ENCODE measurements at regions not wholly inside any gene's neighbourhood (a gene's known extent, or its start where the extent isn't known, plus 50 kb on each side); places are given as distances from the start of the nearest gene placed in this dataset.

GRCh38 chr5:171634511-171634910, 151.1 kb upstream of the SMIM23 start:
- Histone ChIP-seq H3K9me3 (ENCODE audit: control insufficient read depth in 2 of 2, insufficient read depth in 1 of 2, low read depth in 1 of 2, low read length in 1 of 2) (no peaks in the 10 kb centered on the region), H3K27me3 (ENCODE audit: control insufficient read depth in 3 of 3, insufficient read depth in 3 of 3, low read length in 3 of 3) (peaks cover 0 to 1% (median 0%) of the 10 kb centered on the region in 3 donors), H3K27ac (ENCODE audit: low read depth in 1 of 3, low read length in 2 of 3) (no peak overlapping the region), H3K4me1 (ENCODE audit: control insufficient read depth in 3 of 3, insufficient read depth in 2 of 3, low read depth in 1 of 3, low read length in 2 of 3) (peaks cover 0 to 3% (median 0%) of the 10 kb centered on the region in 3 donors), H3K4me3 (ENCODE audit: low read depth in 1 of 3, low read length in 3 of 3) (no peak overlapping the region), H3K36me3 (ENCODE audit: control insufficient read depth in 3 of 3, insufficient read depth in 2 of 3, low read depth in 1 of 3, low read length in 3 of 3) (no peaks in the 10 kb centered on the region)
- no peak for DNase-seq
- FAIRE-seq = no peak

- peaks cover 0 to 3% (median 0%) of the 10 kb centered on the region in 3 donors for H3K4me1 ChIP-seq (ENCODE audit: control insufficient read depth in 3 of 3, insufficient read depth in 2 of 3, low read depth in 1 of 3, low read length in 2 of 3)
- H3K4me3 ChIP-seq (ENCODE audit: low read depth in 1 of 3, low read length in 3 of 3) = no peak overlapping the region
- H3K36me3 ChIP-seq (ENCODE audit: control insufficient read depth in 3 of 3, insufficient read depth in 2 of 3, low read depth in 1 of 3, low read length in 3 of 3) = no peaks in the 10 kb centered on the region
- FAIRE-seq = no peak
- H3K27me3 ChIP-seq (ENCODE audit: control insufficient read depth in 3 of 3, insufficient read depth in 3 of 3, low read length in 3 of 3) = peaks cover 0 to 1% (median 0%) of the 10 kb centered on the region in 3 donors
- H3K27ac ChIP-seq (ENCODE audit: low read depth in 1 of 3, low read length in 2 of 3) = no peak overlapping the region
- no peak for DNase-seq
- 87 to 92% (median 89%) methylated on average over 2 of the region's 2 CpGs for WGBS, 3 donors
- H3K9me3 ChIP-seq (ENCODE audit: control insufficient read depth in 2 of 2, insufficient read depth in 1 of 2, low read depth in 1 of 2, low read length in 1 of 2) = no peaks in the 10 kb centered on the region
Observed at GRCh38 chr5:171635028-171635427, 150.6 kb upstream of the SMIM23 start.

- WGBS, 3 donors = 48 to 67% (median 58%) methylated on average over 8 of the region's 8 CpGs
- H3K27me3 ChIP-seq (ENCODE audit: control insufficient read depth in 3 of 3, insufficient read depth in 3 of 3, low read length in 3 of 3) = peaks cover 0 to 1% (median 0%) of the 10 kb centered on the region in 3 donors
- H3K27ac ChIP-seq (ENCODE audit: low read depth in 1 of 3, low read length in 2 of 3) = no peak overlapping the region
- H3K9me3 ChIP-seq (ENCODE audit: control insufficient read depth in 2 of 2, insufficient read depth in 1 of 2, low read depth in 1 of 2, low read length in 1 of 2) = no peaks in the 10 kb centered on the region
- DNase-seq = no peak
- no peaks in the 10 kb centered on the region for H3K4me1 ChIP-seq (ENCODE audit: control insufficient read depth in 3 of 3, insufficient read depth in 2 of 3, low read depth in 1 of 3, low read length in 2 of 3)
- no peak overlapping the region for H3K4me3 ChIP-seq (ENCODE audit: low read depth in 1 of 3, low read length in 3 of 3)
- FAIRE-seq = no peak
- no peaks in the 10 kb centered on the region for H3K36me3 ChIP-seq (ENCODE audit: control insufficient read depth in 3 of 3, insufficient read depth in 2 of 3, low read depth in 1 of 3, low read length in 3 of 3)
Observed at GRCh38 chr5:171635561-171636245, 149.9 kb upstream of the SMIM23 start.

GRCh38 chr5:171637811-171638210, 147.8 kb upstream of the SMIM23 start:
- Histone ChIP-seq H3K4me1 (ENCODE audit: control insufficient read depth in 3 of 3, insufficient read depth in 2 of 3, low read depth in 1 of 3, low read length in 2 of 3) (no peaks in the 10 kb centered on the region), H3K27me3 (ENCODE audit: control insufficient read depth in 3 of 3, insufficient read depth in 3 of 3, low read length in 3 of 3) (peaks cover 0 to 1% (median 0%) of the 10 kb centered on the region in 3 donors), H3K9me3 (ENCODE audit: control insufficient read depth in 2 of 2, insufficient read depth in 1 of 2, low read depth in 1 of 2, low read length in 1 of 2) (no peaks in the 10 kb centered on the region), H3K4me3 (ENCODE audit: low read depth in 1 of 3, low read length in 3 of 3) (no peak overlapping the region), H3K36me3 (ENCODE audit: control insufficient read depth in 3 of 3, insufficient read depth in 2 of 3, low read depth in 1 of 3, low read length in 3 of 3) (no peaks in the 10 kb centered on the region), H3K27ac (ENCODE audit: low read depth in 1 of 3, low read length in 2 of 3) (no peak overlapping the region)
- DNase-seq (no peak), FAIRE-seq (no peak)
- WGBS, 3 donors = 80 to 91% (median 81%) methylated on average over 1 of the region's 1 CpG

GRCh38 chr5:171639205-171639621, 146.4 kb upstream of the SMIM23 start:
- 73 to 78% (median 77%) methylated on average over 4 of the region's 4 CpGs for WGBS, 3 donors
- Histone ChIP-seq H3K27ac (ENCODE audit: low read depth in 1 of 3, low read length in 2 of 3) (no peak overlapping the region), H3K36me3 (ENCODE audit: control insufficient read depth in 3 of 3, insufficient read depth in 2 of 3, low read depth in 1 of 3, low read length in 3 of 3) (no peaks in the 10 kb centered on the region), H3K27me3 (ENCODE audit: control insufficient read depth in 3 of 3, insufficient read depth in 3 of 3, low read length in 3 of 3) (peaks cover 0 to 1% (median 0%) of the 10 kb centered on the region in 3 donors), H3K9me3 (ENCODE audit: control insufficient read depth in 2 of 2, insufficient read depth in 1 of 2, low read depth in 1 of 2, low read length in 1 of 2) (no peaks in the 10 kb centered on the region), H3K4me3 (ENCODE audit: low read depth in 1 of 3, low read length in 3 of 3) (no peak overlapping the region), H3K4me1 (ENCODE audit: control insufficient read depth in 3 of 3, insufficient read depth in 2 of 3, low read depth in 1 of 3, low read length in 2 of 3) (no peaks in the 10 kb centered on the region)
- FAIRE-seq (no peak), DNase-seq (no peak)

GRCh38 chr5:171639966-171640365, 145.7 kb upstream of the SMIM23 start:
- 72 to 86% (median 85%) methylated on average over 4 of the region's 4 CpGs for WGBS, 3 donors
- H3K36me3 ChIP-seq (ENCODE audit: control insufficient read depth in 3 of 3, insufficient read depth in 2 of 3, low read depth in 1 of 3, low read length in 3 of 3) = no peaks in the 10 kb centered on the region
- no peaks in the 10 kb centered on the region for H3K9me3 ChIP-seq (ENCODE audit: control insufficient read depth in 2 of 2, insufficient read depth in 1 of 2, low read depth in 1 of 2, low read length in 1 of 2)
- H3K4me3 ChIP-seq (ENCODE audit: low read depth in 1 of 3, low read length in 3 of 3) = no peak overlapping the region
- H3K27me3 ChIP-seq (ENCODE audit: control insufficient read depth in 3 of 3, insufficient read depth in 3 of 3, low read length in 3 of 3) = peaks cover 0 to 1% (median 0%) of the 10 kb centered on the region in 3 donors
- FAIRE-seq (no peak), DNase-seq (no peak)
- H3K27ac ChIP-seq (ENCODE audit: low read depth in 1 of 3, low read length in 2 of 3) = no peak overlapping the region
- no peaks in the 10 kb centered on the region for H3K4me1 ChIP-seq (ENCODE audit: control insufficient read depth in 3 of 3, insufficient read depth in 2 of 3, low read depth in 1 of 3, low read length in 2 of 3)

- H3K27ac ChIP-seq (ENCODE audit: low read depth in 1 of 3, low read length in 2 of 3) = no peak overlapping the region
- peaks cover 0 to 1% (median 0%) of the 10 kb centered on the region in 3 donors for H3K27me3 ChIP-seq (ENCODE audit: control insufficient read depth in 3 of 3, insufficient read depth in 3 of 3, low read length in 3 of 3)
- FAIRE-seq (no peak), DNase-seq (no peak)
- no peaks in the 10 kb centered on the region for H3K36me3 ChIP-seq (ENCODE audit: control insufficient read depth in 3 of 3, insufficient read depth in 2 of 3, low read depth in 1 of 3, low read length in 3 of 3)
- no peaks in the 10 kb centered on the region for H3K4me1 ChIP-seq (ENCODE audit: control insufficient read depth in 3 of 3, insufficient read depth in 2 of 3, low read depth in 1 of 3, low read length in 2 of 3)
- H3K9me3 ChIP-seq (ENCODE audit: control insufficient read depth in 2 of 2, insufficient read depth in 1 of 2, low read depth in 1 of 2, low read length in 1 of 2) = no peaks in the 10 kb centered on the region
- 43 to 54% (median 45%) methylated on average over 3 of the region's 3 CpGs for WGBS, 3 donors
- H3K4me3 ChIP-seq (ENCODE audit: low read depth in 1 of 3, low read length in 3 of 3) = no peak overlapping the region
Observed at GRCh38 chr5:171640480-171640879, 145.1 kb upstream of the SMIM23 start.

- no peaks in the 10 kb centered on the region for H3K4me1 ChIP-seq (ENCODE audit: control insufficient read depth in 3 of 3, insufficient read depth in 2 of 3, low read depth in 1 of 3, low read length in 2 of 3)
- H3K27ac ChIP-seq (ENCODE audit: low read depth in 1 of 3, low read length in 2 of 3) = no peak overlapping the region
- FAIRE-seq (no peak), DNase-seq (no peak)
- no peaks in the 10 kb centered on the region for H3K36me3 ChIP-seq (ENCODE audit: control insufficient read depth in 3 of 3, insufficient read depth in 2 of 3, low read depth in 1 of 3, low read length in 3 of 3)
- H3K9me3 ChIP-seq (ENCODE audit: control insufficient read depth in 2 of 2, insufficient read depth in 1 of 2, low read depth in 1 of 2, low read length in 1 of 2) = no peaks in the 10 kb centered on the region
- no peaks in the 10 kb centered on the region for H3K27me3 ChIP-seq (ENCODE audit: control insufficient read depth in 3 of 3, insufficient read depth in 3 of 3, low read length in 3 of 3)
- H3K4me3 ChIP-seq (ENCODE audit: low read depth in 1 of 3, low read length in 3 of 3) = no peak overlapping the region
Observed at GRCh38 chr5:171641891-171642290, 143.7 kb upstream of the SMIM23 start.

- DNase-seq = no peak
- Histone ChIP-seq H3K27me3 (ENCODE audit: control insufficient read depth in 3 of 3, insufficient read depth in 3 of 3, low read length in 3 of 3) (no peaks in the 10 kb centered on the region), H3K27ac (ENCODE audit: low read depth in 1 of 3, low read length in 2 of 3) (no peak overlapping the region), H3K4me3 (ENCODE audit: low read depth in 1 of 3, low read length in 3 of 3) (no peak overlapping the region), H3K9me3 (ENCODE audit: control insufficient read depth in 2 of 2, insufficient read depth in 1 of 2, low read depth in 1 of 2, low read length in 1 of 2) (no peaks in the 10 kb centered on the region), H3K36me3 (ENCODE audit: control insufficient read depth in 3 of 3, insufficient read depth in 2 of 3, low read depth in 1 of 3, low read length in 3 of 3) (no peaks in the 10 kb centered on the region), H3K4me1 (ENCODE audit: control insufficient read depth in 3 of 3, insufficient read depth in 2 of 3, low read depth in 1 of 3, low read length in 2 of 3) (no peaks in the 10 kb centered on the region)
- no peak for FAIRE-seq
- WGBS, 3 donors = 74 to 81% (median 74%) methylated on average over 6 of the region's 6 CpGs
Observed at GRCh38 chr5:171642894-171643293, 142.7 kb upstream of the SMIM23 start.

All from small intestine (tissue), 7 donors.